NT2/D1 (cell line): ENCODE measurements at regions not wholly inside any gene's neighbourhood (a gene's known extent, or its start where the extent isn't known, plus 50 kb on each side); places are given as distances from the start of the nearest gene placed in this dataset.

Source experiments
- SUZ12 ChIP-seq: IDR thresholded peaks from 2 replicates; pipeline ENCODE4 v1.6.1; 2011; ENCODE audit not compliant: insufficient read length, insufficient read depth; ENCODE audit errors: extremely low read depth
- YY1 ChIP-seq: IDR thresholded peaks from 2 replicates; pipeline ENCODE4 v1.6.1; 2011; ENCODE audit not compliant: insufficient read length, insufficient read depth

DNA sequence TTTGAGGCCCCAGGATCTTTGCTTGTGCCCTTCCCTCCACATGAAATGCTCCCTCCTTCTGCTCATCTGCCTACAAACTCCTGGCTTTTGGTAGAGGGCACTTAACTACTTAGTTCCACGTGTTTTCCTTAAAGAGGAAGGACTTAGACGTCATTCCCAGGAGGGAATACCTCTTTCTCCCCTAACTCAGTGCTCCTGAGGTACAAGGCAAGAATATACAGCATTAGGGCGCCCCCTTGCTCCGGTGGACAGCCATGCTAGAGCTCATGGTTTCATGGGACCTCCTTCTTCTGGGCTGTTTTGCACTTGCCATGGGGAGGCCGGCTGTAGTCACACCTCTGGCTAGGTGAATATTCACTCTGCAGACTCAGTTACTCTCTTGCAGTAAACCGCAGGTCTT lies 93.8 kb upstream of the LY86 start:
- TF ChIP-seq YY1: no peak
- TF ChIP-seq SUZ12: no peak
